GM23338 (cell line): ENCODE measurements at regions not wholly inside any gene's neighbourhood (a gene's known extent, or its start where the extent isn't known, plus 50 kb on each side); places are given as distances from the start of the nearest gene placed in this dataset.
"Not testable (repeated sequence)": the region's sequence is repeated elsewhere in the genome, so short reads cannot be mapped to it uniquely, and the experiment has no call there.

Experiments used
- ATAC-seq: fragments of 200-7000 bp; cut with Tn5 transposase; 3 replicates; pipeline ENCODE4 v1.9.1; 2020
- DNase-seq: peaks from one replicate; pipeline ENCODE4 v3.0.0-alpha.2; 2015; ENCODE audit warnings: low spot score
- H2AFZ ChIP-seq: fragments of 200-600 bp; sonication (generic); 2 replicates; pipeline ENCODE4 v1.8.0; 2016; ENCODE audit warnings: antibody characterized with exemption, mild to moderate bottlenecking, moderate library complexity
- H3F3A ChIP-seq: fragments of 200-600 bp; sonication (generic); replicated peaks from 2 replicates; pipeline ENCODE4 v1.8.0; 2017; ENCODE audit warnings: antibody characterized with exemption, mixed run types, low read depth
- H3K27ac ChIP-seq: fragments of 200-600 bp; sonication (generic); 2 replicates; pipeline ENCODE4 v1.6.1; 2016; ENCODE audit warnings: low read depth
- H3K27me3 ChIP-seq: fragments of 200-600 bp; sonication (generic); 2 replicates; pipeline ENCODE4 v1.8.0; 2016; ENCODE audit warnings: mild to moderate bottlenecking, mixed run types, moderate library complexity; ENCODE audit not compliant: insufficient read depth
- H3K36me3 ChIP-seq: fragments of 200-600 bp; sonication (generic); 2 replicates; pipeline ENCODE4 v1.8.0; 2016; ENCODE audit warnings: mild to moderate bottlenecking; ENCODE audit not compliant: insufficient read depth
- H3K4me1 ChIP-seq: fragments of 200-600 bp; sonication (generic); 2 replicates; pipeline ENCODE4 v1.8.0; 2016; ENCODE audit warnings: mild to moderate bottlenecking, moderate library complexity; ENCODE audit not compliant: insufficient read depth
- H3K4me2 ChIP-seq: fragments of 200-600 bp; sonication (generic); 2 replicates; pipeline ENCODE4 v1.7.1; 2017; ENCODE audit warnings: mixed run types
- H3K4me3 ChIP-seq: fragments of 200-600 bp; sonication (generic); 2 replicates; pipeline ENCODE4 v1.6.1; 2016; ENCODE audit warnings: mixed run types
- H3K79me2 ChIP-seq: fragments of 200-600 bp; sonication (generic); replicated peaks from 2 replicates; pipeline ENCODE4 v1.8.0; 2017; ENCODE audit warnings: mild to moderate bottlenecking; ENCODE audit not compliant: insufficient read depth
- H3K9me2 ChIP-seq: fragments of 200-600 bp; sonication (generic); 2 replicates; pipeline ENCODE4 v1.8.0; 2017; ENCODE audit not compliant: insufficient read depth
- H4K20me1 ChIP-seq: fragments of 200-600 bp; sonication (generic); replicated peaks from 2 replicates; pipeline ENCODE4 v1.8.0; 2017; ENCODE audit warnings: mild to moderate bottlenecking; ENCODE audit not compliant: insufficient read depth
- H3K27ac Mint-ChIP-seq: 2 replicates; pipeline ENCODE4 v1.8.0; 2020; ENCODE audit warnings: inconsistent platforms, mild to moderate bottlenecking, moderate library complexity, mixed read lengths
- H3K27me3 Mint-ChIP-seq: 3 replicates; pipeline ENCODE4 v1.8.0; 2022; ENCODE audit warnings: low read depth, mild to moderate bottlenecking, moderate library complexity, mixed read lengths, inconsistent platforms; ENCODE audit not compliant: insufficient read depth, poor library complexity
- H3K36me3 Mint-ChIP-seq: 3 replicates; pipeline ENCODE4 v1.8.0; 2021; ENCODE audit warnings: low read depth, mild to moderate bottlenecking, inconsistent platforms, moderate library complexity, mixed read lengths
- H3K4me1 Mint-ChIP-seq: 3 replicates; pipeline ENCODE4 v1.8.0; 2020; ENCODE audit warnings: mild to moderate bottlenecking, inconsistent platforms, mixed read lengths
- H3K4me3 Mint-ChIP-seq: 3 replicates; pipeline ENCODE4 v1.8.0; 2021; ENCODE audit warnings: moderate library complexity, mild to moderate bottlenecking, inconsistent platforms, mixed read lengths
- H3K9me3 Mint-ChIP-seq: 3 replicates; pipeline ENCODE4 v1.8.0; 2020; ENCODE audit warnings: moderate library complexity, mild to moderate bottlenecking, inconsistent platforms, mixed read lengths
- ETS1 ChIP-seq: IDR thresholded peaks from 2 replicates; pipeline ENCODE4 v1.6.1; 2016; ENCODE audit warnings: antibody characterized with exemption
- EZH2 ChIP-seq: fragments of 200-600 bp; sonication (generic); IDR thresholded peaks from one replicate; pipeline ENCODE4 v1.8.0; 2017; ENCODE audit warnings: antibody characterized with exemption, mild to moderate bottlenecking, low read depth; ENCODE audit not compliant: unreplicated experiment
- EZH2phosphoT487 ChIP-seq: fragments of 200-600 bp; sonication (generic); IDR thresholded peaks from one replicate; pipeline ENCODE4 v1.8.1; 2018; ENCODE audit warnings: antibody characterized with exemption; ENCODE audit not compliant: unreplicated experiment
- NANOG ChIP-seq: IDR thresholded peaks from 2 replicates; pipeline ENCODE4 v1.6.1; 2016; ENCODE audit warnings: antibody characterized with exemption, borderline replicate concordance
- POLR2AphosphoS5 ChIP-seq: IDR thresholded peaks from 2 replicates; pipeline ENCODE4 v1.6.1; 2016; ENCODE audit warnings: antibody characterized with exemption, low read depth
- ZNF114 ChIP-seq: fragments of 250-450 bp; sonication (Bioruptor Pico); IDR thresholded peaks from 2 replicates; pipeline ENCODE4 v1.5.0; 2020; ENCODE audit warnings: mild to moderate bottlenecking, moderate library complexity
- TF ChIP-seq, protein P1 (sequence below): fragments of 250-450 bp; sonication (Bioruptor Pico); IDR thresholded peaks from 2 replicates; pipeline ENCODE4 v1.5.0; 2020; ENCODE audit warnings: mild to moderate bottlenecking, moderate library complexity

DNA sequence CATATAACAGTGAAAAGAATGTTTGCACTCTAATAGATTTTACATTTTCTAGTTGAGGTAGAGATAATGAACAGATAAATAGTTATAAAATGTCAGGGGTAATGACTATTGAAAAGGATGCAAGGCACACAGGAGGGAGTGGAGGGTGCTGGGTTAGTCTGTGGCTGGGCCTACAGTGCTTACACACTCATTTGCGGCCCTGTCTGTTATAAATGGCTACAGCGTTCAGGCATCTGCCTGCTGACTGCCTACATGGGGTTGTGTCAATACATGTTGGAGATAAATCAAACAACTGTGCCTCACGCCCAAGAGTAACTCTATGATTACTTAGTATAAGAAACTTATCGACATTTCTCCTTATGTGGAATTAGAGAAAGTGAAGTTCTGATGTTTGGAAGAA is 313.3 kb downstream of the ACTR3B start (continued):
- TF ChIP-seq, protein P1, sequence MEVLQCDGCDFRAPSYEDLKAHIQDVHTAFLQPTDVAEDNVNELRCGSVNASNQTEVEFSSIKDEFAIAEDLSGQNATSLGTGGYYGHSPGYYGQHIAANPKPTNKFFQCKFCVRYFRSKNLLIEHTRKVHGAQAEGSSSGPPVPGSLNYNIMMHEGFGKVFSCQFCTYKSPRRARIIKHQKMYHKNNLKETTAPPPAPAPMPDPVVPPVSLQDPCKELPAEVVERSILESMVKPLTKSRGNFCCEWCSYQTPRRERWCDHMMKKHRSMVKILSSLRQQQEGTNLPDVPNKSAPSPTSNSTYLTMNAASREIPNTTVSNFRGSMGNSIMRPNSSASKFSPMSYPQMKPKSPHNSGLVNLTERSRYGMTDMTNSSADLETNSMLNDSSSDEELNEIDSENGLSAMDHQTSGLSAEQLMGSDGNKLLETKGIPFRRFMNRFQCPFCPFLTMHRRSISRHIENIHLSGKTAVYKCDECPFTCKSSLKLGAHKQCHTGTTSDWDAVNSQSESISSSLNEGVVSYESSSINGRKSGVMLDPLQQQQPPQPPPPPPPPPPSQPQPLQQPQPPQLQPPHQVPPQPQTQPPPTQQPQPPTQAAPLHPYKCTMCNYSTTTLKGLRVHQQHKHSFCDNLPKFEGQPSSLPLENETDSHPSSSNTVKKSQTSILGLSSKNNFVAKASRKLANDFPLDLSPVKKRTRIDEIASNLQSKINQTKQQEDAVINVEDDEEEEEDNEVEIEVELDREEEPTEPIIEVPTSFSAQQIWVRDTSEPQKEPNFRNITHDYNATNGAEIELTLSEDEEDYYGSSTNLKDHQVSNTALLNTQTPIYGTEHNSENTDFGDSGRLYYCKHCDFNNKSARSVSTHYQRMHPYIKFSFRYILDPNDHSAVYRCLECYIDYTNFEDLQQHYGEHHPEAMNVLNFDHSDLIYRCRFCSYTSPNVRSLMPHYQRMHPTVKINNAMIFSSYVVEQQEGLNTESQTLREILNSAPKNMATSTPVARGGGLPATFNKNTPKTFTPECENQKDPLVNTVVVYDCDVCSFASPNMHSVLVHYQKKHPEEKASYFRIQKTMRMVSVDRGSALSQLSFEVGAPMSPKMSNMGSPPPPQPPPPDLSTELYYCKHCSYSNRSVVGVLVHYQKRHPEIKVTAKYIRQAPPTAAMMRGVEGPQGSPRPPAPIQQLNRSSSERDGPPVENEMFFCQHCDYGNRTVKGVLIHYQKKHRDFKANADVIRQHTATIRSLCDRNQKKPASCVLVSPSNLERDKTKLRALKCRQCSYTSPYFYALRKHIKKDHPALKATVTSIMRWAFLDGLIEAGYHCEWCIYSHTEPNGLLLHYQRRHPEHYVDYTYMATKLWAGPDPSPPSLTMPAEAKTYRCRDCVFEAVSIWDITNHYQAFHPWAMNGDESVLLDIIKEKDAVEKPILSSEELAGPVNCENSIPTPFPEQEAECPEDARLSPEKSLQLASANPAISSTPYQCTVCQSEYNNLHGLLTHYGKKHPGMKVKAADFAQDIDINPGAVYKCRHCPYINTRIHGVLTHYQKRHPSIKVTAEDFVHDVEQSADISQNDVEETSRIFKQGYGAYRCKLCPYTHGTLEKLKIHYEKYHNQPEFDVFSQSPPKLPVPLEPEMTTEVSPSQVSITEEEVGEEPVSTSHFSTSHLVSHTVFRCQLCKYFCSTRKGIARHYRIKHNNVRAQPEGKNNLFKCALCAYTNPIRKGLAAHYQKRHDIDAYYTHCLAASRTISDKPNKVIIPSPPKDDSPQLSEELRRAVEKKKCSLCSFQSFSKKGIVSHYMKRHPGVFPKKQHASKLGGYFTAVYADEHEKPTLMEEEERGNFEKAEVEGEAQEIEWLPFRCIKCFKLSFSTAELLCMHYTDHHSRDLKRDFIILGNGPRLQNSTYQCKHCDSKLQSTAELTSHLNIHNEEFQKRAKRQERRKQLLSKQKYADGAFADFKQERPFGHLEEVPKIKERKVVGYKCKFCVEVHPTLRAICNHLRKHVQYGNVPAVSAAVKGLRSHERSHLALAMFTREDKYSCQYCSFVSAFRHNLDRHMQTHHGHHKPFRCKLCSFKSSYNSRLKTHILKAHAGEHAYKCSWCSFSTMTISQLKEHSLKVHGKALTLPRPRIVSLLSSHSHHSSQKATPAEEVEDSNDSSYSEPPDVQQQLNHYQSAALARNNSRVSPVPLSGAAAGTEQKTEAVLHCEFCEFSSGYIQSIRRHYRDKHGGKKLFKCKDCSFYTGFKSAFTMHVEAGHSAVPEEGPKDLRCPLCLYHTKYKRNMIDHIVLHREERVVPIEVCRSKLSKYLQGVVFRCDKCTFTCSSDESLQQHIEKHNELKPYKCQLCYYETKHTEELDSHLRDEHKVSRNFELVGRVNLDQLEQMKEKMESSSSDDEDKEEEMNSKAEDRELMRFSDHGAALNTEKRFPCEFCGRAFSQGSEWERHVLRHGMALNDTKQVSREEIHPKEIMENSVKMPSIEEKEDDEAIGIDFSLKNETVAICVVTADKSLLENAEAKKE (CRISPR knock-in tag), result no peak
- TF ChIP-seq NANOG (no peak), ZNF114 (CRISPR knock-in tag) (no peak), ETS1 (no peak), POLR2AphosphoS5 (no peak), EZH2 (no peak), EZH2phosphoT487 (no peak)

GRCh38 chr7:153076289-153076688 is 316.7 kb downstream of the ACTR3B start:
- not testable (repeated sequence) for H3K4me2 ChIP-seq, H3K4me1 ChIP-seq, H3K4me3 ChIP-seq, ATAC-seq, H3K27ac ChIP-seq, H3F3A ChIP-seq, H3K27ac Mint-ChIP-seq, H3K27me3 ChIP-seq, H3K36me3 ChIP-seq, H3K4me1 Mint-ChIP-seq, H3K9me2 ChIP-seq, H3K36me3 Mint-ChIP-seq, H3K27me3 Mint-ChIP-seq, H4K20me1 ChIP-seq, H2AFZ ChIP-seq, H3K4me3 Mint-ChIP-seq, H3K9me3 Mint-ChIP-seq, DNase-seq, H3K79me2 ChIP-seq
